HepG2 (cell line): ENCODE measurements at regions not wholly inside any gene's neighbourhood (a gene's known extent, or its start where the extent isn't known, plus 50 kb on each side); places are given as distances from the start of the nearest gene placed in this dataset.

Experiments
- ATAC-seq: fragments of 200-7000 bp; cut with Tn5 transposase; 3 replicates; pipeline ENCODE4 v1.9.1; 2020; ENCODE audit warnings: mild to moderate bottlenecking, moderate library complexity
- BruUV-seq: library from RNA; stranded (reverse); fragments of 400-500 nt; replicated peaks from 2 replicates; lab custom pipeline; 2021; lab: Mats Ljungman, UMichigan
- CTCF ChIA-PET: fragments of 300-600 bp; formaldehyde crosslinking; extraction: SDS; loops from one replicate; lab custom pipeline; 2021; ENCODE audit warnings: low total read pairs, inconsistent platforms, low intra/inter-chr PET ratio; lab: Yijun Ruan, JAX
- POLR2A ChIA-PET: fragments of 350-600 bp; sonication (Branson Sonifier 250); formaldehyde crosslinking; loops from one replicate; lab custom pipeline; 2020; ENCODE audit warnings: antibody characterized with exemption, inconsistent platforms; lab: Yijun Ruan, JAX
- DNase-seq: peaks from one replicate; pipeline ENCODE4 v3.0.0-alpha.2; 2015; ENCODE audit warnings: low spot score
- FAIRE-seq: peaks from 3 replicates; lab custom pipeline; 2011; peaks lifted over from hg19 to GRCh38; lab: Jason Lieb, UNC
- H2AFZ ChIP-seq: one replicate; pipeline ENCODE4 v1.6.1; 2011; ENCODE audit warnings: low read length, inconsistent platforms
- H3K27ac ChIP-seq: fragments of 300-600 bp; 3 replicates; pipeline ENCODE4 v1.8.0; 2011; ENCODE audit warnings: mixed run types, mild to moderate bottlenecking, mixed read lengths, low read length, inconsistent platforms; ENCODE audit not compliant: insufficient read depth; ENCODE audit errors: extremely low read length
- H3K27me3 ChIP-seq, 2 experiments: fragments of 200-600 bp in 1 of 2; 2 replicates in 1 of 2; 3 replicates in 1 of 2; pipeline versions ENCODE4 v1.6.0 to v1.8.0; 2011; ENCODE audit warnings: low read length in 2 of 2, mild to moderate bottlenecking in 2 of 2, moderate library complexity in 2 of 2, inconsistent platforms in 1 of 2; ENCODE audit not compliant: insufficient read depth in 2 of 2, control insufficient read depth in 1 of 2
- H3K36me3 ChIP-seq, 2 experiments: fragments of 200-600 bp in 1 of 2; replicated peaks in 1 of 2; 2 replicates in 1 of 2; 3 replicates in 1 of 2; pipeline versions ENCODE4 v1.5.1 to v1.8.0; 2011; ENCODE audit warnings: low read length in 2 of 2, inconsistent platforms in 1 of 2; ENCODE audit not compliant: insufficient read depth in 2 of 2, control insufficient read depth in 1 of 2
- H3K4me1 ChIP-seq: 2 replicates; pipeline ENCODE4 v1.5.1; 2012; ENCODE audit warnings: low read length, inconsistent platforms; ENCODE audit not compliant: insufficient read depth
- H3K4me2 ChIP-seq: 2 replicates; pipeline ENCODE4 v1.6.0; 2011; ENCODE audit warnings: low read depth, low read length, inconsistent platforms
- H3K4me3 ChIP-seq, 3 experiments: fragments of 200-600 bp in 1 of 3; sonication (generic), shearing (Covaris generic) in 1 of 3; replicated peaks in 1 of 3; 2 replicates each; pipeline ENCODE4 v1.5.1; 2011 to 2016; ENCODE audit warnings: low read length in 3 of 3, inconsistent platforms in 2 of 3, low read depth in 2 of 3, mild to moderate bottlenecking in 2 of 3, control low read depth in 1 of 3, mixed read lengths in 1 of 3; ENCODE audit not compliant: insufficient read depth in 1 of 3
- H3K79me2 ChIP-seq: one replicate; pipeline ENCODE4 v1.6.1; 2011; ENCODE audit warnings: low read length, inconsistent platforms; ENCODE audit not compliant: insufficient read depth
- H3K9ac ChIP-seq: 2 replicates; pipeline ENCODE4 v1.6.0; 2011; ENCODE audit warnings: mild to moderate bottlenecking, low read depth, low read length, inconsistent platforms; ENCODE audit not compliant: insufficient read depth
- H3K9me3 ChIP-seq: 2 replicates; pipeline ENCODE4 v1.5.1; 2012; ENCODE audit warnings: mild to moderate bottlenecking, low read length
- H4K20me1 ChIP-seq: 2 replicates; pipeline ENCODE4 v1.6.0; 2011; ENCODE audit warnings: inconsistent platforms, mild to moderate bottlenecking, low read length, moderate library complexity; ENCODE audit not compliant: insufficient read depth
- BHLHE40 ChIP-seq: IDR thresholded peaks from 2 replicates; pipeline ENCODE4 v1.6.1; 2011; ENCODE audit warnings: low read length, improper control_type of control experiment
- ETV6 ChIP-seq: sonication (generic); formaldehyde crosslinking; conservative IDR thresholded peaks from 2 replicates; pipeline ENCODE4 v1.4.0; 2020; ENCODE audit warnings: missing genetic modification reagents
- RFX3 ChIP-seq: IDR thresholded peaks from 2 replicates; pipeline ENCODE4 v1.6.1; 2016; ENCODE audit warnings: missing biosample characterization, missing genetic modification reagents
- SP140L ChIP-seq: sonication (generic); formaldehyde crosslinking; IDR thresholded peaks from 2 replicates; pipeline ENCODE4 v1.4.0; 2020; ENCODE audit warnings: missing genetic modification reagents, borderline replicate concordance
- SRSF4 ChIP-seq: fragments of 200-400 bp; formaldehyde crosslinking; IDR thresholded peaks from one replicate; pipeline ENCODE4 v1.6.1; 2018; ENCODE audit warnings: mild to moderate bottlenecking, low read depth, low read length, moderate library complexity; ENCODE audit not compliant: poor library complexity, severe bottlenecking
- TOPORS ChIP-seq: sonication (generic); formaldehyde crosslinking; IDR thresholded peaks from 2 replicates; pipeline ENCODE4 v1.8.0; 2023; ENCODE audit warnings: mild to moderate bottlenecking, missing genetic modification reagents
- ZFP82 ChIP-seq: sonication (generic); formaldehyde crosslinking; IDR thresholded peaks from 2 replicates; pipeline ENCODE4 v1.5.1; 2020; ENCODE audit warnings: mild to moderate bottlenecking, missing genetic modification reagents, borderline replicate concordance
- ZNF143 ChIP-seq: sonication (generic); formaldehyde crosslinking; IDR thresholded peaks from 2 replicates; pipeline ENCODE4 v1.4.0; 2020; ENCODE audit warnings: missing genetic modification reagents
- ZNF3 ChIP-seq: IDR thresholded peaks from 2 replicates; pipeline ENCODE4 v1.7.0; 2017; ENCODE audit warnings: inconsistent platforms
- ZNF580 ChIP-seq: IDR thresholded peaks from 2 replicates; pipeline ENCODE4 v1.6.1; 2016; ENCODE audit warnings: low read depth, borderline replicate concordance
- WGBS: methylation state at CpG from one replicate; pipeline ENCODE4 v1.1.6; 2017; ENCODE audit warnings: low lambda C conversion rate; 5-methylcytosine and 5-hydroxymethylcytosine counted together
- in situ Hi-C: cut with HindIII; loops from 2 replicates; pipeline ENCODE4 v1.10.0; 2017; ENCODE audit warnings: low pct_unique_long_range_greater_than_20kb; ENCODE audit not compliant: extremely low pct_ligation_motif_present
- intact Hi-C: fragments of 100-400 bp; cut with micrococcal nuclease; formaldehyde crosslinking; loops from one replicate; pipeline ENCODE4 v1.10.0; 2022; ENCODE audit not compliant: unreplicated experiment
- TF ChIP-seq, protein P1 (sequence below): sonication (generic); formaldehyde crosslinking; IDR thresholded peaks from 2 replicates; pipeline ENCODE4 v1.5.0; 2020; ENCODE audit warnings: missing genetic modification reagents
- TF ChIP-seq, protein P2 (sequence below): sonication (generic); formaldehyde crosslinking; IDR thresholded peaks from 2 replicates; pipeline ENCODE4 v1.4.0; 2020; ENCODE audit warnings: missing genetic modification reagents, mild to moderate bottlenecking, borderline replicate concordance
- TF ChIP-seq, protein P3 (sequence below): sonication (generic); formaldehyde crosslinking; IDR thresholded peaks from 2 replicates; pipeline ENCODE4 v1.5.0; 2020; ENCODE audit warnings: missing genetic modification reagents, mild to moderate bottlenecking, borderline replicate concordance
- TF ChIP-seq, protein P4 (sequence below): fragments of 450-650 bp; IDR thresholded peaks from 2 replicates; pipeline ENCODE4 v1.6.1; 2016

GRCh38 chr2:107735201-107735600 lies 91.5 kb upstream of the RGPD4 start:
- TF ChIP-seq ETV6 (CRISPR knock-in tag) (no peak), BHLHE40 (no peak)
- TF ChIP-seq, protein P1, sequence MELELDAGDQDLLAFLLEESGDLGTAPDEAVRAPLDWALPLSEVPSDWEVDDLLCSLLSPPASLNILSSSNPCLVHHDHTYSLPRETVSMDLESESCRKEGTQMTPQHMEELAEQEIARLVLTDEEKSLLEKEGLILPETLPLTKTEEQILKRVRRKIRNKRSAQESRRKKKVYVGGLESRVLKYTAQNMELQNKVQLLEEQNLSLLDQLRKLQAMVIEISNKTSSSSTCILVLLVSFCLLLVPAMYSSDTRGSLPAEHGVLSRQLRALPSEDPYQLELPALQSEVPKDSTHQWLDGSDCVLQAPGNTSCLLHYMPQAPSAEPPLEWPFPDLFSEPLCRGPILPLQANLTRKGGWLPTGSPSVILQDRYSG (CRISPR knock-in tag), result no peak
- TF ChIP-seq, protein P2, sequence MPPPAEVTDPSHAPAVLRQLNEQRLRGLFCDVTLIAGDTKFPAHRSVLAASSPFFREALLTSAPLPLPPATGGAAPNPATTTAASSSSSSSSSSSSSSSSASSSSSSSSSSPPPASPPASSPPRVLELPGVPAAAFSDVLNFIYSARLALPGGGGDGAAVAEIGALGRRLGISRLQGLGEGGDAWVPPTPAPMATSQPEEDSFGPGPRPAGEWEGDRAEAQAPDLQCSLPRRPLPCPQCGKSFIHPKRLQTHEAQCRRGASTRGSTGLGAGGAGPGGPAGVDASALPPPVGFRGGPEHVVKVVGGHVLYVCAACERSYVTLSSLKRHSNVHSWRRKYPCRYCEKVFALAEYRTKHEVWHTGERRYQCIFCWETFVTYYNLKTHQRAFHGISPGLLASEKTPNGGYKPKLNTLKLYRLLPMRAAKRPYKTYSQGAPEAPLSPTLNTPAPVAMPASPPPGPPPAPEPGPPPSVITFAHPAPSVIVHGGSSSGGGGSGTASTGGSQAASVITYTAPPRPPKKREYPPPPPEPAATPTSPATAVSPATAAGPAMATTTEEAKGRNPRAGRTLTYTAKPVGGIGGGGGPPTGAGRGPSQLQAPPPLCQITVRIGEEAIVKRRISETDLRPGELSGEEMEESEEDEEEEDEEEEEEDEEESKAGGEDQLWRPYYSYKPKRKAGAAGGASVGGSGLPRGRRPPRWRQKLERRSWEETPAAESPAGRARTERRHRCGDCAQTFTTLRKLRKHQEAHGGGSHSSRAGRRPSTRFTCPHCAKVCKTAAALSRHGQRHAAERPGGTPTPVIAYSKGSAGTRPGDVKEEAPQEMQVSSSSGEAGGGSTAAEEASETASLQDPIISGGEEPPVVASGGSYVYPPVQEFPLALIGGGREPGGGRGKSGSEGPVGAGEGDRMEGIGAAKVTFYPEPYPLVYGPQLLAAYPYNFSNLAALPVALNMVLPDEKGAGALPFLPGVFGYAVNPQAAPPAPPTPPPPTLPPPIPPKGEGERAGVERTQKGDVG, result no peak
- Histone ChIP-seq H3K4me1 (no peaks in the 10 kb centered on the region), H3K9me3 (no peaks in the 10 kb centered on the region), H3K27ac (no peak overlapping the region), H3K4me2 (no peak overlapping the region), H3K9ac (no peak overlapping the region), H3K27me3 (no peaks in the 10 kb centered on the region), H4K20me1 (no peaks in the 10 kb centered on the region), H3K79me2 (no peaks in the 10 kb centered on the region), H3K4me3 (no peak overlapping the region), H3K36me3 (no peaks in the 10 kb centered on the region), H2AFZ (no peak overlapping the region)
- in situ Hi-C loops (no loop called here), intact Hi-C loops (no loop called here)
- ChIA-PET CTCF (no interaction called here), POLR2A (no interaction called here)
- WGBS, result 5% methylated on average over 2 of the region's 2 CpGs
- FAIRE-seq (no peak), ATAC-seq (no peak), DNase-seq (no peak)
- BruUV-seq, result no TSS peak

DNA sequence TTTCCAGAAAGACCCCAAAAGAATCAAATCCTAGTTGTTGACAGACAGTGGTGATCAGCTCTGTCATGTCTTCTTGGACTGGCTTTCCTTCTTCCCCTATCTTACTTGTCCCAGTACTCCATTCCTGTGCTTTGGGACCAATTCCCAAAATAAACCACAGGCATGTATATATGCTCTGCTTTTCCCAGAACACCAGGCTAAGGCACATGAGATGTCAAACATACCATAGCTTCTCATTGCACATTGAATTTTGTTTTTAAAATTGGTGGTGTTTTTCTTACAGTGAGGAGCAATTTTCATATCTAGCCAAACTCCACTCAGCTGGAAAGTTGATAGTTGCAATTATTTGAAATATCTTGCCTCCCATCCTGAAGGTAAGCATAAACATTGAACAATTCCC lies 88.9 kb upstream of the RGPD4 start:
- H3K36me3 ChIP-seq, result no peaks in the 10 kb centered on the region
- no peak overlapping the region for H3K4me2 ChIP-seq
- no peak overlapping the region for H3K4me3 ChIP-seq
- TF ChIP-seq, protein P3, sequence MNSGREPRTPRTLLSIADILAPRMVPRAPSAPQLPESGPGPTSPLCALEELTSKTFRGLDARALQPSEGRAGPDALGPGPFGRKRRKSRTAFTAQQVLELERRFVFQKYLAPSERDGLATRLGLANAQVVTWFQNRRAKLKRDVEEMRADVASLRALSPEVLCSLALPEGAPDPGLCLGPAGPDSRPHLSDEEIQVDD (CRISPR knock-in tag), result no peak
- TF ChIP-seq ZNF143 (CRISPR knock-in tag) (no peak), SRSF4 (no peak), ZNF580 (CRISPR knock-in tag) (no peak), TOPORS (CRISPR knock-in tag) (no peak), ZFP82 (CRISPR knock-in tag) (no peak), RFX3 (no peak), SP140L (CRISPR knock-in tag) (no peak), BHLHE40 (no peak), ZNF3 (CRISPR knock-in tag) (no peak)
- TF ChIP-seq, protein P4, sequence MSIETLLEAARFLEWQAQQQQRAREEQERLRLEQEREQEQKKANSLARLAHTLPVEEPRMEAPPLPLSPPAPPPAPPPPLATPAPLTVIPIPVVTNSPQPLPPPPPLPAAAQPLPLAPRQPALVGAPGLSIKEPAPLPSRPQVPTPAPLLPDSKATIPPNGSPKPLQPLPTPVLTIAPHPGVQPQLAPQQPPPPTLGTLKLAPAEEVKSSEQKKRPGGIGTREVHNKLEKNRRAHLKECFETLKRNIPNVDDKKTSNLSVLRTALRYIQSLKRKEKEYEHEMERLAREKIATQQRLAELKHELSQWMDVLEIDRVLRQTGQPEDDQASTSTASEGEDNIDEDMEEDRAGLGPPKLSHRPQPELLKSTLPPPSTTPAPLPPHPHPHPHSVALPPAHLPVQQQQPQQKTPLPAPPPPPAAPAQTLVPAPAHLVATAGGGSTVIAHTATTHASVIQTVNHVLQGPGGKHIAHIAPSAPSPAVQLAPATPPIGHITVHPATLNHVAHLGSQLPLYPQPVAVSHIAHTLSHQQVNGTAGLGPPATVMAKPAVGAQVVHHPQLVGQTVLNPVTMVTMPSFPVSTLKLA, result no peak
- no peak overlapping the region for H3K9ac ChIP-seq
- ATAC-seq, result no peak
- no TSS peak for BruUV-seq
- no peak for DNase-seq
- no peaks in the 10 kb centered on the region for H3K4me1 ChIP-seq
- POLR2A ChIA-PET, result no interaction called here
- no peaks in the 10 kb centered on the region for H3K9me3 ChIP-seq
- no peak for FAIRE-seq
- intact Hi-C loops, result no loop called here
- H4K20me1 ChIP-seq, result no peaks in the 10 kb centered on the region
- in situ Hi-C loops, result no loop called here
- H3K27me3 ChIP-seq, result no peaks in the 10 kb centered on the region
- H2AFZ ChIP-seq, result no peak overlapping the region
- no peak overlapping the region for H3K27ac ChIP-seq
- CTCF ChIA-PET, result no interaction called here
- H3K79me2 ChIP-seq, result no peaks in the 10 kb centered on the region
